CD4-positive, CD25-positive, alpha-beta regulatory T cell (primary cell): ENCODE measurements at regions not wholly inside any gene's neighbourhood (a gene's known extent, or its start where the extent isn't known, plus 50 kb on each side); places are given as distances from the start of the nearest gene placed in this dataset.
A peak's percentile ranks its signal among the peaks of the same experiment; 100 is the strongest.

ENCODE experiments used
- ATAC-seq, 2 donors: fragments of 150-1000 bp; cut with Tn5 transposase; one replicate each; pipeline ENCODE4 v1.10.0; 2021; ENCODE audit warnings: low read depth in 2 of 2, moderate number of reproducible peaks in 2 of 2, moderate library complexity in 1 of 2
- DNase-seq, 3 donors: peaks; one replicate each; pipeline versions ENCODE4 v3.0.0 to v3.0.0-alpha.2; 2012 to 2022; ENCODE audit warnings: mixed read lengths in 1 of 3
- H3K27ac ChIP-seq: one replicate; pipeline ENCODE4 v1.7.0; 2013; ENCODE audit warnings: mild to moderate bottlenecking, low read length; ENCODE audit not compliant: insufficient read depth, poor library complexity, severe bottlenecking
- H3K27me3 ChIP-seq: one replicate; pipeline ENCODE4 v1.7.0; 2013; ENCODE audit warnings: low read length; ENCODE audit not compliant: control insufficient read depth, insufficient read depth
- H3K36me3 ChIP-seq: one replicate; pipeline ENCODE4 v1.7.0; 2013; ENCODE audit warnings: mild to moderate bottlenecking, low read length, moderate library complexity; ENCODE audit not compliant: control insufficient read depth, insufficient read depth
- H3K4me1 ChIP-seq: 2 replicates; pipeline ENCODE4 v1.7.0; 2013; ENCODE audit warnings: mild to moderate bottlenecking, low read length; ENCODE audit not compliant: insufficient read depth, control insufficient read depth, poor library complexity, severe bottlenecking
- H3K4me3 ChIP-seq: one replicate; pipeline ENCODE4 v1.7.0; 2013; ENCODE audit warnings: low read depth, mild to moderate bottlenecking, low read length, moderate library complexity
- H3K9me3 ChIP-seq, 2 experiments: 1 replicate in 1 of 2; 2 replicates in 1 of 2; pipeline ENCODE4 v1.7.0; 2013; ENCODE audit warnings: low read length in 2 of 2, mild to moderate bottlenecking in 1 of 2, moderate library complexity in 1 of 2; ENCODE audit not compliant: control insufficient read depth in 2 of 2
- H3K27ac Mint-ChIP-seq, 3 donors: one replicate each; pipeline ENCODE4 v1.8.0; 2020 to 2022; ENCODE audit warnings: mild to moderate bottlenecking in 3 of 3, mixed read lengths in 3 of 3, moderate library complexity in 2 of 3
- H3K27me3 Mint-ChIP-seq: one replicate; pipeline ENCODE4 v1.8.0; 2022; ENCODE audit warnings: mild to moderate bottlenecking, mixed read lengths
- H3K36me3 Mint-ChIP-seq: one replicate; pipeline ENCODE4 v1.8.0; 2020; ENCODE audit warnings: mixed read lengths
- H3K4me1 Mint-ChIP-seq, 4 donors: one replicate each; pipeline ENCODE4 v1.8.0; 2020 to 2022; ENCODE audit warnings: mixed read lengths in 4 of 4, mild to moderate bottlenecking in 1 of 4
- H3K4me3 Mint-ChIP-seq, 4 donors: one replicate each; pipeline ENCODE4 v1.8.0; 2020 to 2022; ENCODE audit warnings: mild to moderate bottlenecking in 4 of 4, mixed read lengths in 4 of 4, moderate library complexity in 3 of 4
- H3K9me3 Mint-ChIP-seq, 7 donors: one replicate each; pipeline ENCODE4 v1.8.0; 2020 to 2022; ENCODE audit warnings: mixed read lengths in 7 of 7, mild to moderate bottlenecking in 3 of 7, moderate library complexity in 2 of 7

- H3K27me3 ChIP-seq: no peaks in the 10 kb centered on the region
- H3K4me3 Mint-ChIP-seq: no peak overlapping the region
- H3K9me3 Mint-ChIP-seq: no peaks in the 10 kb centered on the region
- no peaks in the 10 kb centered on the region for H3K27me3 Mint-ChIP-seq
- no peak overlapping the region for H3K27ac ChIP-seq
- no peak for DNase-seq
- no peaks in the 10 kb centered on the region for H3K36me3 ChIP-seq
- no peaks in the 10 kb centered on the region for H3K4me1 Mint-ChIP-seq
- no peak for ATAC-seq
- no peak overlapping the region for H3K4me3 ChIP-seq
- no peaks in the 10 kb centered on the region for H3K9me3 ChIP-seq
- no peaks in the 10 kb centered on the region for H3K36me3 Mint-ChIP-seq
- H3K27ac Mint-ChIP-seq: peak overlapping the region in 1 of 3 donors; percentile 17
- H3K4me1 ChIP-seq: no peaks in the 10 kb centered on the region
Measured at GRCh38 chr7:47633134-47633533, 51.2 kb upstream of the TNS3 start.
